Hematopoietic multipotent progenitor cell treated with erythropoietin and hydrocortisone succinate and interleukin-3 and kit ligand, for 17 days (in vitro differentiated cells): ENCODE measurements at regions not wholly inside any gene's neighbourhood (a gene's known extent, or its start where the extent isn't known, plus 50 kb on each side); places are given as distances from the start of the nearest gene placed in this dataset.

Experiments used
- DNase-seq: peaks from one replicate; pipeline ENCODE4 v3.0.0-alpha.2; 2015; ENCODE audit warnings: low spot score

DNA sequence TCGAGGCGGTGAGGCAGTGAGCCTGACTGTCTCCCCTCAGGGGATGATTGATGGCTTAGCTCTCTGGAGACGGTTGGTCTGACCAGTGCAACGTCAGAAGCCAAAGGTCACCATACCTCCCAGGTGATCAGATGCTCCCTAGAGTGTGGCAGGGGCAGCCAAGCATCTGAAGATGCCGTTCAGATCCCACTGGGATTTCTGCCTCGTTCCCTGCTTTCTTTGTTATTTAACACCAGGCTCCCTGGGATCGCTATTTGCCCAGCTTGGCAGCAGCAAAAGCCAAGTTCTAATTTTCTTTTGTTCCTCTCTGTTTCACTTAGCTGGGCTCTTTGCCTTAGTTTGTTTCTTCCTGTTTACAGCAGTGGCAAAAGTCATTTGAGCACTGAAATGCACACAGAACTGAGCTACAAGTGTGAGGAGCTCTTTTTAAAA, 53.5 kb upstream of the SVIL start:
- no peak for DNase-seq

GRCh38 chr10:29687421-29688164, 52.8 kb upstream of the SVIL start:
- no peak for DNase-seq

- DNase-seq: no peak
Measured at GRCh38 chr10:29685506-29685905, 50.7 kb upstream of the SVIL start.
